ENCODE measurements at regions not wholly inside any gene's neighbourhood (a gene's known extent, or its start where the extent isn't known, plus 50 kb on each side); places are given as distances from the start of the nearest gene placed in this dataset.

- CTCF ChIA-PET, result no interaction called here
- POLR2A ChIA-PET, result interaction anchor here (0.6 to 1.4 kb wide), 2 partner anchors 301 to 332 kb away, joined by 3 read pairs; a partner anchor contains a TSS
- DNase-seq (ENCODE audit: extremely low spot score), result no peak
- TF ChIP-seq NFRKB (IDR thresholded peaks at IDR 0.05) (no peak), FOXK2 (IDR thresholded peaks at IDR 0.05) (no peak), SP1 (IDR thresholded peaks at IDR 0.05) (no peak), PKNOX1 (IDR thresholded peaks at IDR 0.05) (no peak), BHLHE40 (IDR thresholded peaks at IDR 0.05; ENCODE audit: borderline replicate concordance) (no peak), L3MBTL2 (conservative IDR thresholded peaks at IDR 0.05) (no peak), FOXM1 (IDR thresholded peaks at IDR 0.05; ENCODE audit: borderline replicate concordance) (no peak), LEF1 (IDR thresholded peaks at IDR 0.05; ENCODE audit: borderline replicate concordance) (no peak), TARDBP (IDR thresholded peaks at IDR 0.05) (no peak)
These were observed 217.4 kb upstream of the ECI2 start for GRCh38 chr6:4352731-4353130.

- DNase-seq (ENCODE audit: extremely low spot score), result no peak
- ChIA-PET POLR2A (interaction anchor here (1.4 kb wide), 1 partner anchor 331 kb away, joined by 3 read pairs; a partner anchor contains a TSS), CTCF (no interaction called here)
- TF ChIP-seq NFRKB (IDR thresholded peaks at IDR 0.05) (no peak), FOXK2 (IDR thresholded peaks at IDR 0.05) (no peak), CTBP1 (IDR thresholded peaks at IDR 0.05; ENCODE audit: borderline replicate concordance) (no peak), PKNOX1 (IDR thresholded peaks at IDR 0.05) (no peak), SP1 (IDR thresholded peaks at IDR 0.05) (no peak), BHLHE40 (IDR thresholded peaks at IDR 0.05; ENCODE audit: borderline replicate concordance) (no peak), ELF4 (IDR thresholded peaks at IDR 0.05) (no peak), ARNT (IDR thresholded peaks at IDR 0.05) (no peak), FOXM1 (IDR thresholded peaks at IDR 0.05; ENCODE audit: borderline replicate concordance) (no peak), HDGF (IDR thresholded peaks at IDR 0.05; ENCODE audit: borderline replicate concordance) (no peak), SUZ12 (IDR thresholded peaks at IDR 0.05) (no peak), FOXA1 (IDR thresholded peaks at IDR 0.05) (no peak), L3MBTL2 (conservative IDR thresholded peaks at IDR 0.05) (no peak), LEF1 (IDR thresholded peaks at IDR 0.05; ENCODE audit: borderline replicate concordance) (no peak)
These were observed 216.9 kb upstream of the ECI2 start for GRCh38 chr6:4352322-4352669.

GRCh38 chr6:4351520-4352321 lies 216.3 kb upstream of the ECI2 start:
- ChIA-PET CTCF (interaction anchor here (0.5 kb wide), 1 partner anchor 16 kb away, joined by 3 read pairs; no protein-coding TSS in a partner anchor), POLR2A (no interaction called here)
- TF ChIP-seq CTBP1 (IDR thresholded peaks at IDR 0.05; ENCODE audit: borderline replicate concordance) (no peak), FOXA1 (IDR thresholded peaks at IDR 0.05) (no peak), BHLHE40 (IDR thresholded peaks at IDR 0.05; ENCODE audit: borderline replicate concordance) (no peak), ARNT (IDR thresholded peaks at IDR 0.05) (no peak), NFRKB (IDR thresholded peaks at IDR 0.05) (no peak), LEF1 (IDR thresholded peaks at IDR 0.05; ENCODE audit: borderline replicate concordance) (no peak)
- no peak for DNase-seq (ENCODE audit: extremely low spot score)

DNA sequence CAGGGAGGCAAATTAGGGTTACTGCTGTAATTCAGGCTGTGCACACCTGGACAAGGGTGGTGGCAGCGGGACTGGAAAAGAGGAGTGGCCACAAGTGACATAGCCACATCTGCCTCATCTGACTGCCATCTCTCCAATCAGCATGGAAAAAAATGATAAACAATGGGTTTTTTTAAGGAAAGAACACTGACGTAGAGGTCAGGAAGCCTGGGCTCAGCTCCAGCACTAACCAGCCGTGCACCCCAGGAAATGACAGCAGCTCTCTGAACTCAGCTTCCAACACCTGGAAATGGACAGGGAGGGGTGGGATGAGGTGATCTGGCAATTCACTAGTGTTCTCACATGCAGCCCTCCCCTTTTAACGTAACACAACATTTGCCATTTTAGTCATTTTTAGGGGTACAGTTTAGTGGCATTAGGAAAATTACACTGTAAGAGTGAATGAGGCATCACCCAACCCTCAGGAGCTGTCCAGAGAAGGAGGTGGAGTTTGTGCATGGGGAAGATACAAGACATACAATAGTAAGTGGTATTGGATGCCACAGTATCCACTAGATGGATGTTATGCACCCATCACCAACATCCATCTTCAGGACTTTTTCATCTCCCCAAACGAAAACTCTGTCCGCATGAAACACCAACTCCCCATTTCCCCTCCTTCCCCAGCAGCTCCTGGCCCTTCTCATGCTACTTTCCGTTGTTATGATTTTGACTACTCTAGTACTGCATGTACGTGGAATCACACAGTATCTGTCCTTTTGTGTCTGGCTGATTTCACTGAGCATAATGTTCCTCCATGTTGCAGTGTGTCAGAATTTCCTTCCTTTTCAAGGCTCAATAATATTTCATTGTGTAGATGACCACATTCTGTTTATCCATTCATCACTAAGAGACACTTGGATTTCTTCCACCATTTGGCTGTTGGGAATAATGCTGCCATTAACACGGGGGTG lies 215.5 kb upstream of the ECI2 start:
- TF ChIP-seq PKNOX1 (IDR thresholded peaks at IDR 0.05), result no peak
- no peak for TF ChIP-seq HDGF (IDR thresholded peaks at IDR 0.05; ENCODE audit: borderline replicate concordance)
- no peak for TF ChIP-seq FOXA1 (IDR thresholded peaks at IDR 0.05)
- TF ChIP-seq NFRKB (IDR thresholded peaks at IDR 0.05), result no peak
- TF ChIP-seq SUZ12 (IDR thresholded peaks at IDR 0.05), result no peak
- CTCF ChIA-PET, result interaction anchor here (0.5 kb wide), 1 partner anchor 16 kb away, joined by 3 read pairs; no protein-coding TSS in a partner anchor
- POLR2A ChIA-PET, result no interaction called here
- DNase-seq (ENCODE audit: extremely low spot score), result no peak

DNA sequence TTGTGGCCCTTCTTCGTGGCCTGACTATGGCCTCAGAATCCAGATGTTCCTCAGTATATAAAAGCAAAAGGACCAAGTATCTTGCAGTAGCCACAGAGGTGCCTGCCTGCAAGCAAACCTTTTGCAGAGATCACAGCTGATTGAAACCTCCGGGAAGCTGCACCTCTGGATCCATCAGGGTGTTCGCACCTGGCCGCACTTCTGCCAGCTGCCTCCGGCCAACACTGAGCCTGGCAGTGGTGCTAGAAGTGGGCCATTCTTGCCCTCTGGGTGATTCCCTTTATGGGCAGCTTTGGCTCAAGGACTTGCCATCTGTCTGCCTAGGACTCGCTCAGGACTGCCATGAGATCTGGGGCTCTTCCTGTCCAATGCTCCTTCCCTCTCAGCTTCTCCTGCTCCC lies 214.6 kb upstream of the ECI2 start:
- ChIA-PET CTCF (no interaction called here), POLR2A (interaction anchor here (0.9 kb wide), 1 partner anchor 9 kb away, joined by 3 read pairs; no protein-coding TSS in a partner anchor)
- no peak for DNase-seq (ENCODE audit: extremely low spot score)
- TF ChIP-seq BHLHE40 (IDR thresholded peaks at IDR 0.05; ENCODE audit: borderline replicate concordance) (no peak), SP1 (IDR thresholded peaks at IDR 0.05) (no peak), FOXA1 (IDR thresholded peaks at IDR 0.05) (no peak), TARDBP (IDR thresholded peaks at IDR 0.05) (no peak), HDGF (IDR thresholded peaks at IDR 0.05; ENCODE audit: borderline replicate concordance) (no peak), LEF1 (IDR thresholded peaks at IDR 0.05; ENCODE audit: borderline replicate concordance) (no peak), ZNF384 (IDR thresholded peaks at IDR 0.05) (no peak), NFRKB (IDR thresholded peaks at IDR 0.05) (no peak), L3MBTL2 (conservative IDR thresholded peaks at IDR 0.05) (no peak), ELF4 (IDR thresholded peaks at IDR 0.05) (no peak), FOXM1 (IDR thresholded peaks at IDR 0.05; ENCODE audit: borderline replicate concordance) (no peak), CTBP1 (IDR thresholded peaks at IDR 0.05; ENCODE audit: borderline replicate concordance) (no peak), PKNOX1 (IDR thresholded peaks at IDR 0.05) (no peak), ARNT (IDR thresholded peaks at IDR 0.05) (no peak), SUZ12 (IDR thresholded peaks at IDR 0.05) (no peak), FOXK2 (IDR thresholded peaks at IDR 0.05) (no peak)

Data from HEK293T (cell line).